ENCODE measurements at regions not wholly inside any gene's neighbourhood (a gene's known extent, or its start where the extent isn't known, plus 50 kb on each side); places are given as distances from the start of the nearest gene placed in this dataset.
A peak's percentile ranks its signal among the peaks of the same experiment; 100 is the strongest.

- Histone ChIP-seq H2AFZ (ENCODE audit: low read length) (no peak overlapping the region), H3K4me3 (ENCODE audit: low read depth, low read length, poor library complexity, severe bottlenecking) (no peak overlapping the region), H3K79me2 (ENCODE audit: insufficient read depth, low read length) (no peaks in the 10 kb centered on the region), H3F3A (ENCODE audit: insufficient read depth, low read length) (no peaks in the 10 kb centered on the region), H3K9me2 (ENCODE audit: low read depth, low read length) (no peaks in the 10 kb centered on the region), H3K9me3 (ENCODE audit: low read length) (no peaks in the 10 kb centered on the region), H3K36me3 (ENCODE audit: insufficient read depth, low read length) (no peaks in the 10 kb centered on the region), H4K20me1 (ENCODE audit: insufficient read depth, low read length) (no peaks in the 10 kb centered on the region; the same call in 1 of the 2 replicates), H3K4me1 (ENCODE audit: insufficient read depth, low read length, severe bottlenecking) (no peaks in the 10 kb centered on the region), H3K27ac (ENCODE audit: low read depth, low read length, poor library complexity, severe bottlenecking) (no peak overlapping the region), H3K4me2 (ENCODE audit: low read length) (no peak overlapping the region), H3K9ac (ENCODE audit: low read length) (no peak overlapping the region), H3K27me3 (ENCODE audit: insufficient read depth, low read length) (no peaks in the 10 kb centered on the region)
- TF ChIP-seq EZH2 (IDR thresholded peaks at IDR 0.05; ENCODE audit: borderline replicate concordance, low read length) = no peak
- no peak for TF ChIP-seq CTCF (IDR thresholded peaks at IDR 0.05; ENCODE audit: low read length)
Observed at GRCh38 chr5:162995568-162995967, 441.8 kb upstream of the CCNG1 start.

GRCh38 chr5:162996053-162996452 is 441.3 kb upstream of the CCNG1 start:
- Histone ChIP-seq H2AFZ (ENCODE audit: low read length) (no peak overlapping the region), H4K20me1 (ENCODE audit: insufficient read depth, low read length) (no peaks in the 10 kb centered on the region), H3F3A (ENCODE audit: insufficient read depth, low read length) (no peaks in the 10 kb centered on the region), H3K79me2 (ENCODE audit: insufficient read depth, low read length) (no peaks in the 10 kb centered on the region), H3K9me3 (ENCODE audit: low read length) (no peaks in the 10 kb centered on the region), H3K9me2 (ENCODE audit: low read depth, low read length) (no peaks in the 10 kb centered on the region), H3K27me3 (ENCODE audit: insufficient read depth, low read length) (no peaks in the 10 kb centered on the region), H3K4me1 (ENCODE audit: insufficient read depth, low read length, severe bottlenecking) (no peaks in the 10 kb centered on the region), H3K27ac (ENCODE audit: low read depth, low read length, poor library complexity, severe bottlenecking) (no peak overlapping the region), H3K36me3 (ENCODE audit: insufficient read depth, low read length) (no peaks in the 10 kb centered on the region), H3K4me3 (ENCODE audit: low read depth, low read length, poor library complexity, severe bottlenecking) (no peak overlapping the region), H3K9ac (ENCODE audit: low read length) (no peak overlapping the region), H3K4me2 (ENCODE audit: low read length) (no peak overlapping the region)
- TF ChIP-seq EZH2 (IDR thresholded peaks at IDR 0.05; ENCODE audit: borderline replicate concordance, low read length) (no peak), CTCF (IDR thresholded peaks at IDR 0.05; ENCODE audit: low read length) (no peak)

- Histone ChIP-seq H2AFZ (ENCODE audit: low read length) (no peak overlapping the region), H3K9me2 (ENCODE audit: low read depth, low read length) (no peaks in the 10 kb centered on the region), H3K4me1 (ENCODE audit: insufficient read depth, low read length, severe bottlenecking) (no peaks in the 10 kb centered on the region), H3K79me2 (ENCODE audit: insufficient read depth, low read length) (no peaks in the 10 kb centered on the region), H3K9me3 (ENCODE audit: low read length) (no peaks in the 10 kb centered on the region), H3K4me2 (ENCODE audit: low read length) (no peak overlapping the region), H4K20me1 (ENCODE audit: insufficient read depth, low read length) (no peaks in the 10 kb centered on the region), H3K27me3 (ENCODE audit: insufficient read depth, low read length) (no peaks in the 10 kb centered on the region), H3K36me3 (ENCODE audit: insufficient read depth, low read length) (no peaks in the 10 kb centered on the region), H3K27ac (ENCODE audit: low read depth, low read length, poor library complexity, severe bottlenecking) (no peak overlapping the region), H3K4me3 (ENCODE audit: low read depth, low read length, poor library complexity, severe bottlenecking) (no peak overlapping the region), H3K9ac (ENCODE audit: low read length) (no peak overlapping the region), H3F3A (ENCODE audit: insufficient read depth, low read length) (no peaks in the 10 kb centered on the region)
- TF ChIP-seq EZH2 (IDR thresholded peaks at IDR 0.05; ENCODE audit: borderline replicate concordance, low read length) (no peak), CTCF (IDR thresholded peaks at IDR 0.05; ENCODE audit: low read length) (peak; percentile 10; the same call in 1 of the 2 replicates)
Observed at GRCh38 chr5:163005949-163006348, 431.4 kb upstream of the CCNG1 start.

All from OCI-LY1 (cell line).